GM12892 (cell line): ENCODE measurements at regions not wholly inside any gene's neighbourhood (a gene's known extent, or its start where the extent isn't known, plus 50 kb on each side); places are given as distances from the start of the nearest gene placed in this dataset.

Experiments used
- POLR2A ChIP-seq: IDR thresholded peaks from 2 replicates; pipeline ENCODE4 v1.6.1; 2011; ENCODE audit warnings: low read depth, low read length, control low read depth
- POLR2AphosphoS5 ChIP-seq: IDR thresholded peaks from 2 replicates; pipeline ENCODE4 v1.6.1; 2011; ENCODE audit warnings: low read depth, low read length, control low read depth
- TAF1 ChIP-seq: IDR thresholded peaks from 2 replicates; pipeline ENCODE4 v1.6.1; 2011; ENCODE audit warnings: low read depth, mild to moderate bottlenecking, control low read depth, low read length, borderline replicate concordance

DNA sequence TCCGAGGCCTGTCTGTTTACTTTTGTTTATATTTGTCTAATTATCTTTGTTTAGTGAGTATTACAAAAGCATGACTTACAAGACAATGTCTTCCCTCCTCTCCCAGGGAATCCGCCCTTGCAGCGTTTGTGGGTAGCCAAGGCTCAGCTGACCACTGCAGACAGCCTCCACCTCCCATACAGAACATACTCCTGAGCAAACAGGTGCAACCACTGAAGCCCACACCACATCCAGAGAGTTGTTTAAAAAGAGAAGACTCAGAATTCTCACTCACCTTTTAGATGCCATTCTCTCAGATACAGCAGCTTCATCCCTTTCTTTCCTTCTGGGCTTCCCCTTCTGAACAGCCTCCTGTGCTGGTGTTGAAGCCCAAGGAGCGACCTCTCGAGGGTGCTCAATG lies 103.5 kb upstream of the TMPRSS2 start:
- no peak for TF ChIP-seq POLR2A
- no peak for TF ChIP-seq POLR2AphosphoS5
- no peak for TF ChIP-seq TAF1
